CD14-positive monocyte (primary cell): ENCODE measurements at regions not wholly inside any gene's neighbourhood (a gene's known extent, or its start where the extent isn't known, plus 50 kb on each side); places are given as distances from the start of the nearest gene placed in this dataset.

ENCODE experiments used
- DNase-seq, 3 donors: peaks; one replicate each; pipeline ENCODE4 v3.0.0-alpha.2; 2011 to 2022
- H2AFZ ChIP-seq: 2 replicates; pipeline ENCODE4 v1.6.0; 2012; ENCODE audit warnings: mild to moderate bottlenecking, low read depth, low read length, inconsistent platforms; ENCODE audit not compliant: insufficient read depth, poor library complexity, severe bottlenecking
- H3K27ac ChIP-seq, 2 donors: 1 replicate in 1 of 2; 2 replicates in 1 of 2; pipeline ENCODE4 v1.5.1; 2012 to 2013; ENCODE audit warnings: low read length in 2 of 2, control low read depth in 1 of 2, inconsistent platforms in 1 of 2, low read depth in 1 of 2, mild to moderate bottlenecking in 1 of 2
- H3K27me3 ChIP-seq, 2 donors: one replicate each; pipeline versions ENCODE4 v1.6.0 to v1.6.1; 2011 to 2013; ENCODE audit warnings: low read length in 2 of 2; ENCODE audit not compliant: control insufficient read depth in 2 of 2, insufficient read depth in 2 of 2
- H3K36me3 ChIP-seq, 2 donors: replicated peaks in 1 of 2; 1 replicate in 1 of 2; 2 replicates in 1 of 2; pipeline versions ENCODE4 v1.5.1 to v1.6.1; 2012 to 2013; ENCODE audit warnings: low read length in 2 of 2, control low read depth in 1 of 2, inconsistent platforms in 1 of 2, mild to moderate bottlenecking in 1 of 2; ENCODE audit not compliant: insufficient read depth in 2 of 2, control insufficient read depth in 1 of 2
- H3K4me1 ChIP-seq, 2 donors: 1 replicate in 1 of 2; 2 replicates in 1 of 2; pipeline versions ENCODE4 v1.5.1 to v1.6.1; 2012 to 2013; ENCODE audit warnings: low read length in 2 of 2, control low read depth in 1 of 2, inconsistent platforms in 1 of 2, mild to moderate bottlenecking in 1 of 2, moderate library complexity in 1 of 2; ENCODE audit not compliant: insufficient read depth in 2 of 2, control insufficient read depth in 1 of 2
- H3K4me2 ChIP-seq: replicated peaks from 2 replicates; pipeline ENCODE3; 2012; ENCODE audit warnings: low read length, moderate library complexity, mild to moderate bottlenecking; ENCODE audit not compliant: poor library complexity, severe bottlenecking; ENCODE audit errors: extremely low read depth
- H3K4me3 ChIP-seq, 3 experiments: fragments of 200-600 bp in 1 of 3; sonication (generic) in 1 of 3; replicated peaks in 1 of 3; 1 replicate in 2 of 3; 2 replicates in 1 of 3; pipeline ENCODE4 v1.5.1; 2011 to 2013; ENCODE audit warnings: low read length in 3 of 3, mild to moderate bottlenecking in 3 of 3, control low read depth in 2 of 3, low read depth in 2 of 3, inconsistent platforms in 1 of 3, moderate library complexity in 1 of 3
- H3K79me2 ChIP-seq: 2 replicates; pipeline ENCODE4 v1.6.0; 2012; ENCODE audit warnings: mild to moderate bottlenecking, control low read depth, inconsistent platforms, low read length, moderate library complexity; ENCODE audit not compliant: insufficient read depth
- H3K9ac ChIP-seq: 2 replicates; pipeline ENCODE4 v1.6.0; 2017; ENCODE audit warnings: low read length, mild to moderate bottlenecking; ENCODE audit not compliant: insufficient read depth, poor library complexity, severe bottlenecking
- H3K9me3 ChIP-seq, 2 donors: replicated peaks in 1 of 2; 1 replicate in 1 of 2; 2 replicates in 1 of 2; pipeline versions ENCODE4 v1.5.1 to v1.6.1; 2012 to 2013; ENCODE audit warnings: low read length in 2 of 2, control low read depth in 1 of 2; ENCODE audit not compliant: control insufficient read depth in 1 of 2, insufficient read depth in 1 of 2
- H4K20me1 ChIP-seq: 2 replicates; pipeline ENCODE4 v1.6.0; 2012; ENCODE audit warnings: mild to moderate bottlenecking, low read length, control low read depth, moderate library complexity; ENCODE audit not compliant: insufficient read depth
- H3K27ac Mint-ChIP-seq, 7 donors: one replicate each; pipeline ENCODE4 v1.8.0; 2020; ENCODE audit warnings: mild to moderate bottlenecking in 7 of 7, mixed read lengths in 7 of 7, moderate library complexity in 6 of 7, inconsistent platforms in 2 of 7
- H3K27me3 Mint-ChIP-seq, 3 donors: one replicate each; pipeline ENCODE4 v1.8.0; 2021 to 2022; ENCODE audit warnings: low read depth in 3 of 3, mild to moderate bottlenecking in 3 of 3, mixed read lengths in 3 of 3, moderate library complexity in 3 of 3, inconsistent platforms in 1 of 3
- H3K36me3 Mint-ChIP-seq, 2 donors: one replicate each; pipeline ENCODE4 v1.8.0; 2020; ENCODE audit warnings: mixed read lengths in 2 of 2, inconsistent platforms in 1 of 2, mild to moderate bottlenecking in 1 of 2
- H3K4me1 Mint-ChIP-seq: one replicate; pipeline ENCODE4 v1.8.0; 2020; ENCODE audit warnings: mild to moderate bottlenecking, mixed read lengths
- H3K4me3 Mint-ChIP-seq, 2 donors: one replicate each; pipeline ENCODE4 v1.8.0; 2020; ENCODE audit warnings: mild to moderate bottlenecking in 2 of 2, mixed read lengths in 2 of 2, moderate library complexity in 1 of 2
- H3K9me3 Mint-ChIP-seq, 7 donors: one replicate each; pipeline ENCODE4 v1.8.0; 2020 to 2022; ENCODE audit warnings: mixed read lengths in 7 of 7, mild to moderate bottlenecking in 6 of 7, moderate library complexity in 6 of 7, inconsistent platforms in 2 of 7
- CTCF ChIP-seq: fragments of 200-600 bp; IDR thresholded peaks from one replicate; pipeline ENCODE4 v1.8.0; 2022; ENCODE audit warnings: antibody characterized with exemption, mild to moderate bottlenecking
- WGBS: methylation state at CpG from one replicate; pipeline ENCODE4 v1.1.5; 2013; ENCODE audit warnings: missing lambda C conversion rate; ENCODE audit not compliant: insufficient coverage; 5-methylcytosine and 5-hydroxymethylcytosine counted together
- intact Hi-C, 2 donors: fragments of 100-400 bp; cut with micrococcal nuclease; formaldehyde crosslinking; loops; one replicate each; pipeline versions ENCODE4 v1.15.0 to v1.15.1; 2023

DNA sequence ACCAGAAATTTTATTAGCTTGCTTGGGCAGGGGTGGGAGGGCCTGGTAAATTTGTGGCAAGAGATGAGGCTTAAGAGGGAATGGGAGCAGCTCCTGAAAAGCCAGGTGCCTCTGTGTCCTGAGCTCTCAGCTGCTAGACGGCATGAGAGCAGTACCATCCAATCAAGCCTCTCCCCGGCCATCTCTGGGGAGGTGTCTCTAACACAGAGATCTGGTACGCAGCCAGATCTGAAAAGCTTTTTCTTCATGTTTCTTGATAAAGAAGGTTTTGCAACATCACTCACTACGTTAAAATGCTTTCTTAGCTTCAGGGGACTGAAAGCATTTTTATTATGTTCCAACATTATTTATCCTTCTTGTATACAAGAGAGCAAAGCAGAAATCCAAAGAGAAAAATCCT is 488.2 kb downstream of the RBFOX1 start:
- DNase-seq = no peak
- Mint-ChIP-seq H3K36me3 (no peaks in the 10 kb centered on the region), H3K9me3 (peaks cover 0 to 7% (median 4%) of the 10 kb centered on the region in 7 donors)

DNA sequence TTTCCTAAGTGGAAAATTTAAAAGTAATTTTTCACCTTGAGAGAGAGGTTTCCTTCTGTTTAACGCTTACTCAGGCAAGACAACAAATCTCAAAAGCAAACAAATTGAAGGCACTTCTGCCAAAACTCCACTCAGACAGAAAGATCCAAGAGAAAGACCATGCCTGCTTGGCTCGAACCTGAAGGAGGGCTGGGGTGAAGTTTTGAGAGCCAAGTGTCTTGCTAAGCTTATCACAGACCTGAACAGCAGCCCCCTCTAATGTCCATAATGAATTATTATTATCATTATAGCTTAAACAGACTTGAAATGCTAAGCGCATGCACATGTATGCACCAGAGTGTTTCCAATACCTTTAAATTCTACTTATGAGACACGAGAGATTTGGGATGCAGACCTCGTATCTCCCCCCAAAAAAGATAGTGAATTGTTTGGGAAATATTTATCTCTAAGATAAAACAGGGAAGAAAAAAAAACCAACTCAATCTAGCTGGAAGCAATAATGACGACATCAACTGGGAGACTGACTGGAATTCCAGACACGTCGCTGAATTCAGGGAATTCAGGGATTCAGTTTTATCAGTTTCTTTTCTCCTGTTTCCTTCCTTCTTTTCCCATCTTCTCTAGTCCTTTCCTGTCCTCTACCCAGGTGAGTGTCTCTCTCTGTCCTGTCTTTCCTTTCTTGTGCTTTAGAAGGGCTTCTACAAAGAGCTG is 473.2 kb downstream of the RBFOX1 start:
- intact Hi-C loops = no loop called here
- Histone ChIP-seq H3K4me3 (no peak overlapping the region), H3K79me2 (no peaks in the 10 kb centered on the region), H3K27ac (no peak overlapping the region), H3K9ac (no peak overlapping the region), H2AFZ (no peak overlapping the region), H3K4me1 (no peaks in the 10 kb centered on the region), H3K36me3 (no peaks in the 10 kb centered on the region), H3K9me3 (no peaks in the 10 kb centered on the region), H3K27me3 (no peaks in the 10 kb centered on the region), H4K20me1 (no peaks in the 10 kb centered on the region), H3K4me2 (no peak overlapping the region)
- WGBS = 95% methylated on average over 3 of the region's 8 CpGs
- no peak overlapping the region for H3K4me3 Mint-ChIP-seq
- no peaks in the 10 kb centered on the region for H3K36me3 Mint-ChIP-seq
- no peak for DNase-seq
- no peak overlapping the region for H3K27ac Mint-ChIP-seq
- H3K4me1 Mint-ChIP-seq = no peaks in the 10 kb centered on the region
- no peak for TF ChIP-seq CTCF
- H3K27me3 Mint-ChIP-seq = peaks cover 0 to 4% (median 3%) of the 10 kb centered on the region in 3 donors
- no peaks in the 10 kb centered on the region for H3K9me3 Mint-ChIP-seq

More for the DNA sequence above, 488.2 kb downstream of the RBFOX1 start:
- no peaks in the 10 kb centered on the region for H3K27me3 ChIP-seq
- WGBS = 57% methylated on average over 1 of the region's 4 CpGs
- H2AFZ ChIP-seq = no peak overlapping the region
- H3K4me3 Mint-ChIP-seq = no peak overlapping the region
- no peaks in the 10 kb centered on the region for H3K79me2 ChIP-seq
- H3K4me1 Mint-ChIP-seq = no peaks in the 10 kb centered on the region
- no peak overlapping the region for H3K4me2 ChIP-seq
- H3K9me3 ChIP-seq = no peaks in the 10 kb centered on the region
- H3K27ac ChIP-seq = no peak overlapping the region
- intact Hi-C loops = no loop called here
- no peaks in the 10 kb centered on the region for H3K36me3 ChIP-seq
- no peak for TF ChIP-seq CTCF
- peaks cover 0 to 1% (median 0%) of the 10 kb centered on the region in 3 donors for H3K27me3 Mint-ChIP-seq
- no peaks in the 10 kb centered on the region for H4K20me1 ChIP-seq
- H3K4me3 ChIP-seq = no peak overlapping the region
- no peak overlapping the region for H3K9ac ChIP-seq
- no peak overlapping the region for H3K27ac Mint-ChIP-seq
- no peaks in the 10 kb centered on the region for H3K4me1 ChIP-seq
